Keratinocyte (primary cell): ENCODE measurements at regions not wholly inside any gene's neighbourhood (a gene's known extent, or its start where the extent isn't known, plus 50 kb on each side); places are given as distances from the start of the nearest gene placed in this dataset.

ENCODE experiments used
- DNase-seq: peaks from one replicate; pipeline ENCODE4 v3.0.0-alpha.2; 2011; ENCODE audit warnings: low read depth, missing footprints, low spot score
- FAIRE-seq: peaks from 2 replicates; lab custom pipeline; 2011; peaks lifted over from hg19 to GRCh38; lab: Jason Lieb, UNC
- H2AFZ ChIP-seq: 2 replicates; pipeline ENCODE4 v1.6.0; 2012; ENCODE audit warnings: low read length, control low read depth, inconsistent platforms; ENCODE audit not compliant: control insufficient read depth
- H3K27ac ChIP-seq: 2 replicates; pipeline ENCODE4 v1.5.1; 2011; ENCODE audit warnings: low read length; ENCODE audit not compliant: control insufficient read depth, insufficient read depth
- H3K27me3 ChIP-seq: 3 replicates; pipeline ENCODE4 v1.6.0; 2011; ENCODE audit warnings: low read length; ENCODE audit not compliant: control insufficient read depth, insufficient read depth; ENCODE audit errors: extremely low read depth
- H3K36me3 ChIP-seq, 2 experiments: 2 replicates in 1 of 2; 3 replicates in 1 of 2; pipeline ENCODE4 v1.5.1; 2011; ENCODE audit warnings: low read length in 2 of 2, mild to moderate bottlenecking in 1 of 2; ENCODE audit not compliant: control insufficient read depth in 2 of 2, insufficient read depth in 2 of 2; ENCODE audit errors: extremely low read depth in 1 of 2
- H3K4me1 ChIP-seq: 3 replicates; pipeline ENCODE4 v1.5.1; 2011; ENCODE audit warnings: low read length; ENCODE audit not compliant: control insufficient read depth, insufficient read depth; ENCODE audit errors: extremely low read depth
- H3K4me2 ChIP-seq: 3 replicates; pipeline ENCODE4 v1.6.0; 2011; ENCODE audit warnings: low read depth, low read length; ENCODE audit not compliant: control insufficient read depth, insufficient read depth; ENCODE audit errors: extremely low read depth
- H3K4me3 ChIP-seq, 3 experiments: fragments of 200-600 bp in 1 of 3; sonication (generic) in 1 of 3; 2 replicates in 2 of 3; 3 replicates in 1 of 3; pipeline ENCODE4 v1.5.1; 2011 to 2016; ENCODE audit warnings: low read length in 3 of 3, mild to moderate bottlenecking in 3 of 3, control low read depth in 2 of 3, inconsistent platforms in 1 of 3, low read depth in 1 of 3, mixed read lengths in 1 of 3, mixed run types in 1 of 3, moderate library complexity in 1 of 3; ENCODE audit not compliant: control insufficient read depth in 2 of 3, insufficient read depth in 2 of 3; ENCODE audit errors: extremely low read depth in 1 of 3
- H3K79me2 ChIP-seq: 2 replicates; pipeline ENCODE4 v1.6.0; 2012; ENCODE audit warnings: low read length; ENCODE audit not compliant: control insufficient read depth, insufficient read depth
- H3K9ac ChIP-seq: 3 replicates; pipeline ENCODE4 v1.6.0; 2011; ENCODE audit warnings: low read length; ENCODE audit not compliant: control insufficient read depth, insufficient read depth; ENCODE audit errors: extremely low read depth
- H3K9me1 ChIP-seq: 3 replicates; pipeline ENCODE4 v1.6.0; 2011; ENCODE audit warnings: low read length; ENCODE audit not compliant: control insufficient read depth, insufficient read depth; ENCODE audit errors: extremely low read depth
- H3K9me3 ChIP-seq: 2 replicates; pipeline ENCODE4 v1.5.1; 2012; ENCODE audit warnings: low read depth, low read length; ENCODE audit not compliant: control insufficient read depth
- H4K20me1 ChIP-seq: 3 replicates; pipeline ENCODE4 v1.6.0; 2011; ENCODE audit warnings: low read length; ENCODE audit not compliant: control insufficient read depth, insufficient read depth; ENCODE audit errors: extremely low read depth
- CTCF ChIP-seq, 3 experiments: IDR thresholded peaks in 1 of 3; conservative IDR thresholded peaks in 1 of 3; optimal IDR thresholded peaks in 1 of 3; 2 replicates in 2 of 3; 3 replicates in 1 of 3; pipeline versions ENCODE3 to v1.5.1; 2011; ENCODE audit warnings: low read length in 3 of 3, mild to moderate bottlenecking in 3 of 3, moderate library complexity in 2 of 3, control low read depth in 1 of 3, inconsistent platforms in 1 of 3; ENCODE audit not compliant: insufficient read depth in 2 of 3; ENCODE audit errors: extremely low read depth in 1 of 3
- EZH2 ChIP-seq: IDR thresholded peaks from one replicate; pipeline ENCODE4 v1.6.1; 2012; ENCODE audit warnings: inconsistent platforms, mild to moderate bottlenecking, low read length, moderate library complexity
- dilution Hi-C: fragments of 300-500 bp; cut with MboI; formaldehyde crosslinking; loops from one replicate; pipeline ENCODE4 v1.7.0; 2020; ENCODE audit warnings: low sequenced_read_pairs; ENCODE audit not compliant: extremely low pct_ligation_motif_present

DNA sequence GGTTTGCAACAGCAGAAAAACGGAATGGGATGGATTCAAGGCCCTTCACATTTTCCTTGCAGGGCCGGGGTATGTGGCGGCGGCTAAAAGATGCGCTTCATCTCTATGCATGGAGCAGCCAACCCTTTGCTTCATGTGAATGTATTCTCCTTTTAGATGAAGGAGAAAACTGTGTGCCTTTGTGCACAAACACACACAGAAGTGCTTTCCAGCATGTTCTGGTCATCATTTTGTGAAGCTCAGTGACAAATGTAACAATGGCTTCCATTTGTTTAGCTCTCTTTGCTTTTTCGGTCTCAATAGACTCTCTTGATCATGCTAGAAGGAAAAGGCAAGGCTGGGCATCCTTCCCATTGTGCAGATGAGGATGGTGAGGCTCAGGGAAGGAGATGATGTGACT lies 161.7 kb upstream of the MKI67 start:
- H3K4me3 ChIP-seq, result no peak overlapping the region
- no peak overlapping the region for H3K27ac ChIP-seq
- no peaks in the 10 kb centered on the region for H3K36me3 ChIP-seq
- dilution Hi-C loops, result no loop called here
- no peak for FAIRE-seq
- no peak overlapping the region for H2AFZ ChIP-seq
- H3K4me2 ChIP-seq, result no peak overlapping the region
- H3K9ac ChIP-seq, result no peak overlapping the region
- no peaks in the 10 kb centered on the region for H4K20me1 ChIP-seq
- no peak for DNase-seq
- H3K79me2 ChIP-seq, result no peaks in the 10 kb centered on the region
- no peaks in the 10 kb centered on the region for H3K9me1 ChIP-seq
- H3K27me3 ChIP-seq, result peaks cover 24% of the 10 kb centered on the region
- H3K9me3 ChIP-seq, result no peaks in the 10 kb centered on the region
- H3K4me1 ChIP-seq, result no peaks in the 10 kb centered on the region
- TF ChIP-seq CTCF (optimal IDR thresholded peaks at IDR 0.05 in 1 of 3, IDR thresholded peaks at IDR 0.05 in 1 of 3, conservative IDR thresholded peaks at IDR 0.05 in 1 of 3; ENCODE audit: extremely low read depth in 1 of 3, insufficient read depth in 2 of 3, low read length in 3 of 3) (no peak), EZH2 (no peak)

GRCh38 chr10:128289621-128290020 lies 163.4 kb upstream of the MKI67 start:
- TF ChIP-seq EZH2 (no peak), CTCF (optimal IDR thresholded peaks at IDR 0.05 in 1 of 3, IDR thresholded peaks at IDR 0.05 in 1 of 3, conservative IDR thresholded peaks at IDR 0.05 in 1 of 3; ENCODE audit: extremely low read depth in 1 of 3, insufficient read depth in 2 of 3, low read length in 3 of 3) (no peak)
- no peaks in the 10 kb centered on the region for H3K4me1 ChIP-seq
- dilution Hi-C loops, result no loop called here
- H3K27ac ChIP-seq, result no peak overlapping the region
- no peak for FAIRE-seq
- H3K36me3 ChIP-seq, result no peaks in the 10 kb centered on the region
- no peaks in the 10 kb centered on the region for H3K79me2 ChIP-seq
- H3K4me2 ChIP-seq, result no peak overlapping the region
- no peaks in the 10 kb centered on the region for H3K9me1 ChIP-seq
- no peak overlapping the region for H3K4me3 ChIP-seq
- no peak for DNase-seq
- H4K20me1 ChIP-seq, result no peaks in the 10 kb centered on the region
- H2AFZ ChIP-seq, result no peak overlapping the region
- H3K9ac ChIP-seq, result no peak overlapping the region
- peaks cover 2% of the 10 kb centered on the region for H3K9me3 ChIP-seq
- H3K27me3 ChIP-seq, result peaks cover 24% of the 10 kb centered on the region
